ENCODE measurements at regions not wholly inside any gene's neighbourhood (a gene's known extent, or its start where the extent isn't known, plus 50 kb on each side); places are given as distances from the start of the nearest gene placed in this dataset.

GRCh38 chr3:73791356-73791755, 166.6 kb upstream of the PDZRN3 start:
- TF ChIP-seq RAD21 (IDR thresholded peaks at IDR 0.05) (no peak), MAX (IDR thresholded peaks at IDR 0.05) (no peak), ZBTB33 (IDR thresholded peaks at IDR 0.05) (no peak), CTCF (IDR thresholded peaks at IDR 0.05; ENCODE audit: low read depth, low read length, missing input control) (no peak), GABPA (IDR thresholded peaks at IDR 0.05 in 1 of 2, conservative IDR thresholded peaks at IDR 0.05 in 1 of 2) (no peak), TAF1 (conservative IDR thresholded peaks at IDR 0.05) (no peak)
